NT2/D1 (cell line): ENCODE measurements at regions not wholly inside any gene's neighbourhood (a gene's known extent, or its start where the extent isn't known, plus 50 kb on each side); places are given as distances from the start of the nearest gene placed in this dataset.

Experiments
- DNase-seq: peaks from one replicate; pipeline ENCODE4 v3.0.0-alpha.2; 2011; ENCODE audit warnings: low read depth, low spot score
- H3K27me3 ChIP-seq: 2 replicates; pipeline ENCODE4 v1.6.0; 2011; ENCODE audit warnings: mild to moderate bottlenecking; ENCODE audit not compliant: insufficient read length, insufficient read depth
- H3K36me3 ChIP-seq: 2 replicates; pipeline ENCODE4 v1.6.1; 2011; ENCODE audit warnings: mild to moderate bottlenecking, low read length, mixed read lengths; ENCODE audit not compliant: insufficient read depth, insufficient read length
- H3K4me1 ChIP-seq: 2 replicates; pipeline ENCODE4 v1.5.1; 2011; ENCODE audit not compliant: insufficient read depth, insufficient read length
- H3K4me3 ChIP-seq: 2 replicates; pipeline ENCODE4 v1.5.1; 2011; ENCODE audit warnings: low read depth; ENCODE audit not compliant: insufficient read length
- H3K9ac ChIP-seq: 2 replicates; pipeline ENCODE4 v1.6.0; 2011; ENCODE audit warnings: low read depth; ENCODE audit not compliant: insufficient read length
- H3K9me3 ChIP-seq: 2 replicates; pipeline ENCODE4 v1.5.1; 2011; ENCODE audit warnings: mild to moderate bottlenecking, low read length; ENCODE audit not compliant: insufficient read depth
- SUZ12 ChIP-seq: IDR thresholded peaks from 2 replicates; pipeline ENCODE4 v1.6.1; 2011; ENCODE audit not compliant: insufficient read length, insufficient read depth; ENCODE audit errors: extremely low read depth
- YY1 ChIP-seq: IDR thresholded peaks from 2 replicates; pipeline ENCODE4 v1.6.1; 2011; ENCODE audit not compliant: insufficient read length, insufficient read depth
- ZNF274 ChIP-seq: IDR thresholded peaks from 2 replicates; pipeline ENCODE4 v1.6.1; 2011; ENCODE audit warnings: mild to moderate bottlenecking, low read depth, low read length

GRCh38 chr3:155014953-155015352 lies 65.2 kb upstream of the MME start:
- no peak for DNase-seq
- no peaks in the 10 kb centered on the region for H3K27me3 ChIP-seq
- H3K4me1 ChIP-seq, result no peaks in the 10 kb centered on the region
- TF ChIP-seq SUZ12 (no peak), YY1 (no peak), ZNF274 (no peak)
- H3K9me3 ChIP-seq, result no peaks in the 10 kb centered on the region
- H3K4me3 ChIP-seq, result no peak overlapping the region
- H3K9ac ChIP-seq, result no peak overlapping the region
- H3K36me3 ChIP-seq, result no peaks in the 10 kb centered on the region

GRCh38 chr3:155013427-155013826 lies 66.7 kb upstream of the MME start:
- no peak overlapping the region for H3K9ac ChIP-seq
- H3K9me3 ChIP-seq, result no peaks in the 10 kb centered on the region
- no peaks in the 10 kb centered on the region for H3K4me1 ChIP-seq
- H3K4me3 ChIP-seq, result no peak overlapping the region
- H3K36me3 ChIP-seq, result no peaks in the 10 kb centered on the region
- H3K27me3 ChIP-seq, result no peaks in the 10 kb centered on the region
- no peak for DNase-seq
- TF ChIP-seq SUZ12, result no peak
- TF ChIP-seq ZNF274, result no peak

GRCh38 chr3:155012584-155012983 lies 67.5 kb upstream of the MME start:
- no peaks in the 10 kb centered on the region for H3K9me3 ChIP-seq
- no peak for DNase-seq
- no peak overlapping the region for H3K4me3 ChIP-seq
- no peaks in the 10 kb centered on the region for H3K36me3 ChIP-seq
- no peaks in the 10 kb centered on the region for H3K27me3 ChIP-seq
- no peak overlapping the region for H3K9ac ChIP-seq
- H3K4me1 ChIP-seq, result no peaks in the 10 kb centered on the region
- TF ChIP-seq SUZ12, result no peak
- TF ChIP-seq ZNF274, result no peak
- no peak for TF ChIP-seq YY1

- H3K9ac ChIP-seq, result no peak overlapping the region
- H3K27me3 ChIP-seq, result no peaks in the 10 kb centered on the region
- no peak overlapping the region for H3K4me3 ChIP-seq
- H3K36me3 ChIP-seq, result no peaks in the 10 kb centered on the region
- DNase-seq, result no peak
- H3K9me3 ChIP-seq, result no peaks in the 10 kb centered on the region
- H3K4me1 ChIP-seq, result no peaks in the 10 kb centered on the region
- TF ChIP-seq YY1 (no peak), SUZ12 (no peak), ZNF274 (no peak)
Measured at GRCh38 chr3:155010416-155010815, 69.7 kb upstream of the MME start.

GRCh38 chr3:155009217-155009616 lies 70.9 kb upstream of the MME start:
- no peak for DNase-seq
- Histone ChIP-seq H3K9ac (no peak overlapping the region), H3K9me3 (peaks cover 7% of the 10 kb centered on the region; the same call in 1 of the 2 replicates), H3K36me3 (no peaks in the 10 kb centered on the region), H3K4me1 (no peaks in the 10 kb centered on the region), H3K27me3 (no peaks in the 10 kb centered on the region), H3K4me3 (no peak overlapping the region)
- TF ChIP-seq ZNF274 (no peak), YY1 (no peak), SUZ12 (no peak)

- Histone ChIP-seq H3K4me1 (no peaks in the 10 kb centered on the region), H3K36me3 (no peaks in the 10 kb centered on the region), H3K9ac (no peak overlapping the region), H3K27me3 (no peaks in the 10 kb centered on the region), H3K4me3 (no peak overlapping the region), H3K9me3 (peaks cover 7% of the 10 kb centered on the region; the same call in 1 of the 2 replicates)
- no peak for DNase-seq
- TF ChIP-seq SUZ12, result no peak
- TF ChIP-seq ZNF274, result no peak
- TF ChIP-seq YY1, result no peak
Measured at GRCh38 chr3:155007729-155008128, 72.4 kb upstream of the MME start.

GRCh38 chr3:155001289-155002010 lies 78.7 kb upstream of the MME start:
- H3K4me3 ChIP-seq, result no peak overlapping the region
- H3K9me3 ChIP-seq, result peaks cover 7% of the 10 kb centered on the region; the same call in 1 of the 2 replicates
- TF ChIP-seq SUZ12, result no peak
- no peak for TF ChIP-seq ZNF274
- no peak for TF ChIP-seq YY1
- no peaks in the 10 kb centered on the region for H3K27me3 ChIP-seq
- DNase-seq, result no peak
- H3K9ac ChIP-seq, result no peak overlapping the region
- no peaks in the 10 kb centered on the region for H3K4me1 ChIP-seq
- no peaks in the 10 kb centered on the region for H3K36me3 ChIP-seq
